GM21526 (cell line): ENCODE measurements at regions not wholly inside any gene's neighbourhood (a gene's known extent, or its start where the extent isn't known, plus 50 kb on each side); places are given as distances from the start of the nearest gene placed in this dataset.

ENCODE experiments used
- ATAC-seq: cut with Tn5 transposase; IDR thresholded peaks from one replicate; pipeline ENCODE4 v1.9.1; 2021; ENCODE audit warnings: moderate library complexity; ENCODE audit not compliant: unreplicated experiment, low FRiP score

DNA sequence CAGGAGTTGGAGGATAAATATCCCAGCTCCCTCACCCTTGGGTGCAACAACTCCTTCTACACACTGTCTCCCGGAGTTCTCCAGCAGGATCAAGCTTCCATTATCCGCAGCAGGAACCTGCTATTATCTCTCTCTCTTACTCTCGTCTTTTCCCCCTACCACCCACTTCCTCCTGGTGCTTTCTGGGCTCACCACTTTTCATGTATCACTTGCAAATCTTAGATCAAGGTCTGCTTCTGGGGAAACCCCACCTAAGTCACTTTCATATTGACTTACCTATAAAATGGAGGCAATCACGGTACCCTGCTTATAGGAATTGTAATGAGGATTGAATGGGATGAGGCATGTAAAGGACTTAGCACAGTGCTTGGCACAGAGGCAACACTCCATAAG, 589.5 kb downstream of the BCOR start:
- ATAC-seq = no peak

DNA sequence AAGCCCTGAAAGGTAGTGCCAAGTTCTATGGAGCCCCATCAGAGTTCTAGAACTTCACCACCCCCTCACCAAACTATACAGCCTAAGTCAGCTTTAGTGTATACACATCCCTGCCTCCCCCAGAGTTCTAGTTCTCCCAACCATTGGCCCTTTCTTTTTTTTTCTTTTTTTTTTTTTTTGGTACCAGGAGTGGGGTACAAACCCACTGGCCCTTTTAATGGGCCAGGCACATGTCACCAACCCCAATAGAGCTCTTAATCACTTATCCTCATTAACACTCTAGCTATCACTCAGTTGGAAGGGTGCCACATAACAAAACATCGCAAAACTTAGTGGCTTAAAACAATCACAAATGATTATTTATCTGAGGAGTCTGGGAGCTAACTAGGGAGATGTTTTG, 588.6 kb downstream of the BCOR start:
- no peak for ATAC-seq

- ATAC-seq = no peak
These were observed 583.9 kb downstream of the BCOR start for GRCh38 chrX:39513836-39514235.

GRCh38 chrX:39514801-39515200, 583.0 kb downstream of the BCOR start:
- no peak for ATAC-seq

DNA sequence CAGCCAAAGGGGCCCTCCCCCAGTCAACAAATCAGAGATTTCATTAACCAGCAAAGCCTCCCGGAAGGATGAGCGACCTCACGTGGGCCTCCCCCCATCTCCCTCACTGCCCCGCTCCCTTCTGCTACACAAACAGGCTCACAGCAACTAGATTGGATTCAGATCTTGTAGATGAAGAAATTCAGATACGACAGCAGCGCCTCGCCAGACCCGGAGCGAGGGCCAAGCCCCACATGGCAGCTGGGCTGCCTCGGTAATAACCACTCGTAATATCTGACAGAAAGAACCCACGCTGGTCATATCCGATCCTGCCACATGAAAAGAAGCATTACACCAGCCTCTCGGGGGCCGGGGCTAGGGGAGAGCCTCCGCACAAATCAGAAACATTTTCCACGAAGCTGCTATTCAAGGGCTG, 581.3 kb downstream of the BCOR start:
- no peak for ATAC-seq

- ATAC-seq = no peak
These were observed 579.2 kb downstream of the BCOR start for GRCh38 chrX:39518476-39519029.

- ATAC-seq = no peak
These were observed 578.7 kb downstream of the BCOR start for GRCh38 chrX:39519030-39519488.

- ATAC-seq = no peak
These were observed 578.0 kb downstream of the BCOR start for GRCh38 chrX:39519566-39520301.

DNA sequence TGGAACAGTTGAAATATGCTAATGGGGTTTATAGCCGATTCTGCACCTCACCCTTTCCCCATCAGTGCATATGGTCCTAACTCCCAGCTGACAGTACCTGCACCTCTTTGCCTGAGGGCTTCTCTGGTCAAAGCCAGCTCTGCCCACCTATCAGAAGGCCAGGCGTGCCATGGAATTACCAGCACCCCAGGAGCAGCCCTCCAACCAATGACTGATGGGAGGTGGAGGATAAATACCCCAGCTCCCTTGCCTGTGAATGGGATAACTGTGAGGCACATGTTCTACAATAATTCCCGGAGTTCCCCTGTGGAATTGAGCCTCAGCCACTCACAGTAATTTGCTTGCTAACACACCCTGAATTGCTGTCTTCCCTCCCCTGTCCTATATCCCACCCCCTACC, 572.0 kb downstream of the BCOR start:
- no peak for ATAC-seq

GRCh38 chrX:39527025-39527424, 570.7 kb downstream of the BCOR start:
- no peak for ATAC-seq

- no peak for ATAC-seq
These were observed 569.4 kb downstream of the BCOR start for GRCh38 chrX:39528161-39528916.

DNA sequence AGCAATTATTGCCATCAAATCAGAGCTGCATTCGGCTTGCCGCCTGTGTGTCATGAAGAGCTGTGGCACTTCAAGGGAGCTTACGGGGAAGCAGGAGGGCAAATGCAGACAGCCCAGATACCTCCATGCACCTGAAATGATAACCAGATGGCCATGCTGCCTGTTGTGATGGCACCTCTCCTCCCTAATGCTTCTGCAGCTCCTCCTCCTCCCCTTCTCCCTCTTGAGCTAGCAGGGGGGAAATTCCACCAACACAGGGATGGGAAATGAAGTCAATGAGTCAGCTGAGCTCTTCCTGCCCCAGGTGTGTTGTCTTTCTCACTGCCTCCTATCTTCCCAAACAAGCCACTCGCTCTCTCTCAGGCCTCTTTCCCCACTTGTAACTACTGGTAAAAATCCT, 565.0 kb downstream of the BCOR start:
- ATAC-seq = no peak

- no peak for ATAC-seq
These were observed 562.8 kb downstream of the BCOR start for GRCh38 chrX:39534949-39535348.

GRCh38 chrX:39536211-39536610, 561.5 kb downstream of the BCOR start:
- ATAC-seq = no peak

- no peak for ATAC-seq
These were observed 555.9 kb downstream of the BCOR start for GRCh38 chrX:39541881-39542280.

DNA sequence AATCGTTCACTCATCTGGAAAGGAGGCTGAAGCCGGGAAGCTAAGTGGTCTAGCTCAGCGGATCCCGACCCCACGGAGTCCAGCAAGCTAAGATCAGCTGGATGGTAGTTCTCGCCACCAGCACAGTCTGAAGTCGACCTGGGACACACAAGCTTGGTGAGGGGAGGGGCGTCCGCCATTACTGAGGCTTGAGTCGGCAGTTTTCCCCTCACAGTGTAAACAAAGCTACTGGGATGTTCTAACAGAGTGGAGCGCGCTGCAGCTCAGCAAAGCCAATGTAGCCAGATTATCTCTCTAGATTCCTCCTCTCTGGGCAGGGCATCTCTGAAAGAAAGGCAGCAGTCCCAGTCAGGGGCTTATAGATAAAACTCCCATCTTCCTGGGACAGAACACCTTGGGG, 555.4 kb downstream of the BCOR start:
- no peak for ATAC-seq

- no peak for ATAC-seq
These were observed 546.9 kb downstream of the BCOR start for GRCh38 chrX:39550795-39551361.

- no peak for ATAC-seq
These were observed 546.0 kb downstream of the BCOR start for GRCh38 chrX:39551762-39552161.

GRCh38 chrX:39555431-39555830, 542.3 kb downstream of the BCOR start:
- ATAC-seq = no peak

DNA sequence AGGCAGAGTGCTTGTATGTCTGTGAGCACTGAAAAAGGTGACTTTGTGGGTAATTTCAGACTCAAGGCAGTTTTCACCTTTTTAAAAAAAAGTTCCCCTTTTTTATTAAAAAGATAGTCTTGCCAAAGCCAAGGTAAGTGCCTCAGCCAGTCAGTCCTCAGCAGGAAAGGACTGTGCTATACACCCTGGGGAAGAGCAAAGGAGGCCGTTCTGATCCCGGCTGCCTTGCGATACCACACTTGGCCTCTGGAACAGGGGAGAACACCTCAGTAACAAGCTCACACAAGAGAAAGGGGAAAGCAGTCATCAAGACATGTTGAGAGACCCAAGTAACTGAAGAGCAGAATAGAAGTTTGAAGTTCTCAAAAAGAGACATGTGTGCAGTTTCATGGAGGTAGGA, 541.7 kb downstream of the BCOR start:
- no peak for ATAC-seq

DNA sequence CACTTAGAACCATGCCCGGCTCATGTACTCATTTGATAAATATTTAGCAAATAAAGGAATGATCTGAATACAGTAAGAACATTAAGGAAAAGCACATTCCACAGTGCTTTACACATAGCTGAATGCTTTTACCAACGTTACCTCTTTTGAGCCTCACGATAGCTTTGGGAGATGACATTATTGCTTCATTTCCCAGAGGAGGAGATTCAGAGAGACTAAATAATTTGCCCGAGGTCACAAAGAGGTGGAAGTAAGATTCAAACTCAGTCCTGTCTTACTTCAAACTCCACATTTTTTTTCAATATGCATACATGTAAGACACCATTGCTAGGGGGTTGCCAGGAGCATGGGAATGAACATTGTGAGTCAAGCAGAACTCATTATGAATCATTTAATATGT, 538.5 kb downstream of the BCOR start:
- no peak for ATAC-seq
